Pulmonary artery endothelial cell (primary cell): ENCODE measurements at regions not wholly inside any gene's neighbourhood (a gene's known extent, or its start where the extent isn't known, plus 50 kb on each side); places are given as distances from the start of the nearest gene placed in this dataset.

Experiments
- DNase-seq: peaks from one replicate; pipeline ENCODE4 v3.0.0-alpha.2; 2011; ENCODE audit warnings: low read depth, low spot score

GRCh38 chr2:221312634-221313033 lies 259.5 kb downstream of the EPHA4 start:
- DNase-seq = no peak

GRCh38 chr2:221314786-221315185 lies 257.3 kb downstream of the EPHA4 start:
- DNase-seq = no peak

DNA sequence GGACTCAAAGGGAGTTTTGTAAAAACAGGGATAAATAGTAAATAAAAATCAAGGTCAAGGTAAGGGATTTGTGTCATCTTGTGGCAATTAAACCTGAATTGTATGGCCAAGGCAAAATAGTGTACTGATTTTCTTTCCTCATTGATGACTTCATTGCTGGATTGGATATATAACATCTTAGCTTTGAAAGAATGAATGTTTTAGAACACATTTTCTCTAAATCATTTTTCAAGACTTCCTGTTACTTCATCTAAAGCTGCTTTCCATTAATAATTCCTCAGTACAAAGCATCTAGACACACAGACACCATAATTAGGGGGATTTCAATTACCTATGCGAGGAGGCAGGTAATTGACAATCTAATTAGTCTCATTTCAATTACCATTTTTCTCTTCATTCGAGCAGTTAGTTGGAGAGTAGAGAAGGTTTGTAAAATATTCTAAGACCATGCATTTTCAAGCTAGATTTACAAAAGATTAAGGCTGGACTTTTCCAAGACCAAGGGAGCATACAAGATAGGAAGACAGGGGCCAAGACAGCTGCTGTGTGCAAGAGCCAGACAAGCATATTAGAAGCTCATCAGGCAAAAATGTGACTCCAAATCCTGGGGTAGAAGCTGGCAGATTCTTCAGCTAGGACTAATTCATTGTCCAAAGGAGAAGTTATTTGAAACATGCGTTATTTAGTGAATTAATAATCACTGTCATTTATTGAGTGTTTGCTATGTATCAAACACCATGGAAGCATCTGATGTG lies 253.6 kb downstream of the EPHA4 start:
- DNase-seq = no peak

DNA sequence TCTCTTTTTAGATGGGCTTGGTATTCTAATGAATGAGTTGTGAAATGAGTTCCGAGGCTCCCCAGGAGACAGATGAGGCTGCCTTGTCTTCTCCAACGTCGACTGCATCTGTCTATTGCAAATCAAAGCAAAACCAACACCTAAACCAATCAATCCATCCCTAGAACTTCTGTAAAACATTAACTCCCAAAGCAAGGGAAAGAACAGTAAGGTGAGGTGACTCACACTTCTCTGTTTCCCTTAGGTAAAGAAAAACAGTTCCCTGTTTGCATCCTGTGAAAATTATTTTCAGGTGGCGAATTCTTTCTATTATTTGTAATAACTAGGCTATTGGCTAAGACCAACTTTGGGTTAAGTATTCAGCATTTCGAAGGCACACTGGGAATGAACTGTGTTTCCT lies 249.4 kb downstream of the EPHA4 start:
- no peak for DNase-seq

- no peak for DNase-seq
Measured at GRCh38 chr2:221323513-221323912, 248.6 kb downstream of the EPHA4 start.

DNA sequence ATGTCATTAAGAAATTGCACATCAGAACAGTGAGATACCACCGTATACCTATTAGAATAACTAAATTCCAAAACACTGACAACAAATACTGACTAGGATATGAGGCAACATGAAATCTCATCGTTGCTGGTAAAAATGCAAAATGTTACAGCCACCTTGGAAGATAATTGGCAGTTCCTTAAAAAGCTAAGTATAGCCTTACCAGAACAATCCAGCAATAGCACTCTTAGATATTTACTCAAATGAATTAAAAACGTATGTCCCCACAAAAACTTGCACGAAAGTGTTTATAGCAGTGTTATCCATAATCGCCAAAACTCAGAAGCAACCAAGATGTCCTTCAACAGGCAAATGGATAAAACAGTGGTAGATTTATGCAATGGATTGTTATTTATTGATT lies 241.7 kb downstream of the EPHA4 start:
- no peak for DNase-seq

DNA sequence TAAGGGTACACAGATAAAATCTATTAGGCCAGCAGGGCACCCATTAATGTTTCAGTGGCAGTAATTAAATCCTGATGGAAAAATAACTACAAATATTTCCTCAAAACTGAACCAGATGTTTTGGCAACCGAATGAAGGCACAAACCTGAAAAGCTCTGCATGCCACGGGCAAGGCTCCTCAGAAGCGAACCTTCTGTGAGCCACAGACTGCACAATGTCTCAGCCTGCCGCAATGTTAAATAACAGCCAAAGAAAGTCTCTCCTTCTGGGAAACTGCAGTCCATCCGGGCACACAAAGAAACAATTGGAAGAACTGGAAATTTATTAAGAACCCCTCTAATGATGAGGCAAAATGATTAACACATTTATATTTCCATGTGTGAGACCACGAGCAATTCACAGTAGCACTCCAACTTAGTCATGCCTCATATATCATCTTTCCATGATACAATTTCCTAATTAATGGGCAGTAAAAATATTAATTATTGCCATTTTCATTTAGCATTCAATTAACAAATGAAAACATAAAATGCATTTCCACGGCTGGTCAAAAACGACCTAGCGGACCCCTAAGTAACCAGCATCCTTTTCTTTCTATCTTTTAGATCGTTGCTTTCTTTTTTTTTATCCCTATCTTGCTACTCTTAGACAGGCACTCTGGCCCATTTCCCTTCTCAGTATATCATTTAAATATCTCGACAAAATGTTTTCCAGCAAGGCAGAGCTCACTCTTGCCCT lies 237.5 kb downstream of the EPHA4 start:
- DNase-seq = no peak

- no peak for DNase-seq
Measured at GRCh38 chr2:221335219-221335752, 236.8 kb downstream of the EPHA4 start.

GRCh38 chr2:221336967-221337366 lies 235.1 kb downstream of the EPHA4 start:
- no peak for DNase-seq

DNA sequence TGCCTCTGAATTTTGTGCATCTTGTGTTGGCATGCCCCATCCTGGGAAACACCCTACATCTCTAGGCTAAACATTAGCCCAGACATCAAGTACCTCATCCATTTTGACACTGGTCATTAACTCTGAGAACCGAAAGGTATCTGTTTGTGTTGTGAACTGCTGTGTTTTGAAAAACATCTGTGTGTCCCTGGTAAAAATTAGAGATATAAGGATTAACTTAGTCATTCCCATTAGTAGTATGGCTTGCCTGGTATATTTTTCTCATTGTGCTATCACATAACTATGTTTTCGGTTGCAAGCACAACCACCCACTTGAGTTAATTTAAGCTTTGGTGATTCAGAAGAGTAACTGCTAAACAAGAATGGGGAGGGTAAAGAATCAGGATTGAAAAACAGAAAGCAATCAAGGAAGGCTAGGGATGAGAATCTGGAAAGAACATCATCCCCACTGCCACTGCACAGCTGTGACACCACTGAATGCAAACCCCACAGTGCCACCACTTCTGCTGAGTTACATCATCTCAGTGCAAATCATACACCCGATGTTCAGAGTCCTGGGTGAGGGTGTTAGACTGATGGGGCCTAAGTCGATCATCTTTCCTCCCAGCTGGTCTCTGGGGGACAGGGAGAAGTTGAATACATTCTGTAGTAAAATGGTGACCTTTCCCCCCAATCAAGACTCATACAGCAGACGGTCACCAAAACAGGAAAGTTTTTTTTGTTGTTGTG lies 234.0 kb downstream of the EPHA4 start:
- no peak for DNase-seq

GRCh38 chr2:221342388-221342787 lies 229.7 kb downstream of the EPHA4 start:
- no peak for DNase-seq

- no peak for DNase-seq
Measured at GRCh38 chr2:221343524-221343923, 228.6 kb downstream of the EPHA4 start.

GRCh38 chr2:221345516-221345915 lies 226.6 kb downstream of the EPHA4 start:
- DNase-seq = no peak

DNA sequence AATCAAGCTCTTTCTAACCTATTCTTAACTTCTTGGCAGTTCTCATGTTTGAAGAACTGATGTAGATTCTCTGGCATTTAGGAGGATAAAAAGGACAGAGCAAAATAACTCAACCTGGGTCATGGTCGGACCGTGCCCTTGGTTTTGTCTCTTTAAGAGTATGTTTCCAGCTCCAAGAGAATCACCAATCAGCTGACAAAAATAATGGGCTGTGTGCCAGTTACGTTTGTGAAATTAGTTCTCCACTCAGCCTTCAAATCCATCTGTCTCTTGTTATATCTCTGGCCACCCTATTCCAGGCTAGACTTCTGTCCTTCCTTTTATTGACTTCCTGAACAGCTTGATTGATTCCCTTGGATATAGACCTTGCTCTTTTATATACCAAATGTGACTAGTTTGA lies 225.7 kb downstream of the EPHA4 start:
- no peak for DNase-seq

DNA sequence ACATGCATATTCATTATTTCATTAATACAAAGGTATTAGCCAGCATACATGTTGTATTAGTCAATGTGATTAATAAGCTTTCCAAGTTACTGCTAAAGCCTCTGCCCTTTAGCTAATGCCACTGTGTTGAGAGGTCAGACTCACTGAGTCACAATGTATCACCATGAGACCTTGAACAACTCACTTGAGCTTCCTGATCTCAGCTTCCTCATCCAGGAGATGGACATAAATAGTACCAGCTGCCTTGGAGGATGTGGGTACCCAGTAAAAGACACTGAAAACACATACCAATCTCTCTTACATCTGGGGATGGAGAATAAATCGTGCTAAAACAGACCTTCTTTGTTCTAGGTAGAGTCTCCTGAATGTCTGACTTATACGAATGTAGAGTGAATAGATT lies 224.6 kb downstream of the EPHA4 start:
- DNase-seq = no peak

- DNase-seq = no peak
Measured at GRCh38 chr2:221350616-221351015, 221.5 kb downstream of the EPHA4 start.

- no peak for DNase-seq
Measured at GRCh38 chr2:221353201-221353600, 218.9 kb downstream of the EPHA4 start.

GRCh38 chr2:221360312-221360711 lies 211.8 kb downstream of the EPHA4 start:
- no peak for DNase-seq

DNA sequence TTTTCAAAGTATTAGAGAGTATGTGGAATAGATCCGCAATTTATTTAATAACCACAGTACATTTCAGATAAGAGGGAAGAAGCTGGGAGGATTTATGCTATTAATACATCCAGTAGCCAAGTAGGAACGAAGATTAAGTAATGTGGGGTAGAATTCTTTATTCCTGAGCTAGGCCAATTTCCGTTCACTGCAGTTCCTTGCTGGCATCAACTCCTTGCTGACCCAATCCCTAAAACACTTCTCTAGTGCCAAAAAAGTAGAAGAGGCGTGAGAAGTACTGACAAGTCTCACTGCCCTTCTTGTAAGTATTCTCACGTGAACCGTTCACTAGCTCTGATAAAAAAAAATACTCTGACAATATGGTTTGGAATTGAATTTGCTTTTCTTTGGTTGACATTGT lies 211.4 kb downstream of the EPHA4 start:
- no peak for DNase-seq

DNA sequence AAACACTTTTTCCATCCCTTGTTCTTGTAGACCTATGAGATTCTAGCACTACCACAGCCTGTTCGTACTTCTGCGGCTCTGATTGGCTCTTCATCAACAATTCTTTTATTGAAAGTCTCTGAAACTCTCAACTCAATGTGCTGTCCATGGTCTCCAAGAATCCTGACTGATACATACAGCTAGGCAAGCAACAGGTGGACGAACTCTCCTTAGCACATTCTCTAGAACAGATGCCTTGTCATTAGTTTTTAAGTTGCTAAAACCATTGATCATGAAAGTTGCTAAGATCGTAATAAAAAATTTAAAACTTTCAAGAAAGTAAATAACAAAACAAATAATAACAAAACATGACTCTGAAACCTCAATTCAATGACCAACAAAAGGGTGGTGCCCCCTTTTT lies 210.5 kb downstream of the EPHA4 start:
- DNase-seq = no peak

- DNase-seq = no peak
Measured at GRCh38 chr2:221364672-221365071, 207.4 kb downstream of the EPHA4 start.
